HEK293 (cell line): ENCODE measurements at regions not wholly inside any gene's neighbourhood (a gene's known extent, or its start where the extent isn't known, plus 50 kb on each side); places are given as distances from the start of the nearest gene placed in this dataset.
A peak's percentile ranks its signal among the peaks of the same experiment; 100 is the strongest.

Source experiments
- ATF2 ChIP-seq: fragments of 450-650 bp; formaldehyde crosslinking; IDR thresholded peaks from 2 replicates; pipeline ENCODE4 v1.5.1; 2016; ENCODE audit warnings: missing biosample characterization, missing genetic modification characterization, low read depth
- CTCF ChIP-seq: fragments of 450-650 bp; formaldehyde crosslinking; IDR thresholded peaks from 2 replicates; pipeline ENCODE4 v1.5.1; 2016; ENCODE audit warnings: missing biosample characterization, missing genetic modification characterization
- IKZF3 ChIP-seq: fragments of 450-650 bp; IDR thresholded peaks from 2 replicates; pipeline ENCODE4 v1.5.0; 2018; ENCODE audit warnings: missing biosample characterization, mild to moderate bottlenecking, missing genetic modification characterization, moderate library complexity
- ZFHX2 ChIP-seq: fragments of 450-650 bp; formaldehyde crosslinking; conservative IDR thresholded peaks from 2 replicates; pipeline ENCODE4 v1.5.1; 2016; ENCODE audit warnings: missing biosample characterization, missing genetic modification characterization
- ZNF16 ChIP-seq: fragments of 450-650 bp; formaldehyde crosslinking; IDR thresholded peaks from 2 replicates; pipeline ENCODE4 v1.5.1; 2016; ENCODE audit warnings: low read depth, missing biosample characterization, missing genetic modification characterization
- ZNF184 ChIP-seq: fragments of 450-650 bp; IDR thresholded peaks from 2 replicates; pipeline ENCODE4 v1.5.1; 2018; ENCODE audit warnings: missing biosample characterization, mild to moderate bottlenecking, missing genetic modification characterization
- ZNF37A ChIP-seq: fragments of 450-650 bp; IDR thresholded peaks from 2 replicates; pipeline ENCODE4 v1.5.1; 2018; ENCODE audit warnings: missing biosample characterization, missing genetic modification characterization
- ZSCAN5A ChIP-seq: fragments of 450-650 bp; formaldehyde crosslinking; IDR thresholded peaks from 2 replicates; pipeline ENCODE4 v1.5.1; 2016; ENCODE audit warnings: missing biosample characterization, missing genetic modification characterization

GRCh38 chr1:170252851-170253579 is 107.3 kb downstream of the NTMT2 start:
- TF ChIP-seq ATF2 (tag by site-specific recombination): no peak
- TF ChIP-seq ZNF37A (tag by site-specific recombination): no peak
- TF ChIP-seq IKZF3 (tag by site-specific recombination): no peak
- TF ChIP-seq CTCF: no peak
- no peak for TF ChIP-seq ZSCAN5A
- no peak for TF ChIP-seq ZNF16
- TF ChIP-seq ZNF184 (tag by site-specific recombination): no peak
- peak; percentile 72 for TF ChIP-seq ZFHX2 (tag by site-specific recombination)
